ENCODE measurements at regions not wholly inside any gene's neighbourhood (a gene's known extent, or its start where the extent isn't known, plus 50 kb on each side); places are given as distances from the start of the nearest gene placed in this dataset.

- DNase-seq (ENCODE audit: low spot score) (no peak), FAIRE-seq (no peak)
Measured at GRCh38 chr15:89421219-89421618, 75.2 kb downstream of the RHCG start.

- no peak for DNase-seq (ENCODE audit: low spot score)
- no peak for FAIRE-seq
Measured at GRCh38 chr15:89419370-89419984, 76.9 kb downstream of the RHCG start.

GRCh38 chr15:89417206-89417725 is 79.1 kb downstream of the RHCG start:
- DNase-seq (ENCODE audit: low spot score) = no peak
- no peak for FAIRE-seq

GRCh38 chr15:89416339-89417183 is 79.8 kb downstream of the RHCG start:
- DNase-seq (ENCODE audit: low spot score) (peak; percentile 41), FAIRE-seq (no peak)

- no peak for DNase-seq (ENCODE audit: low spot score)
- FAIRE-seq = no peak
Measured at GRCh38 chr15:89414571-89414970, 79.9 kb upstream of the POLG start.

- DNase-seq (ENCODE audit: low spot score) (no peak), FAIRE-seq (no peak)
Measured at GRCh38 chr15:89413877-89414276, 79.3 kb upstream of the POLG start.

GRCh38 chr15:89412905-89413411 is 78.3 kb upstream of the POLG start:
- DNase-seq (ENCODE audit: low spot score) (no peak), FAIRE-seq (no peak)

- no peak for FAIRE-seq
- DNase-seq (ENCODE audit: low spot score) = no peak
Measured at GRCh38 chr15:89410039-89410435, 75.4 kb upstream of the POLG start.

- DNase-seq (ENCODE audit: low spot score) (no peak), FAIRE-seq (no peak)
Measured at GRCh38 chr15:89409184-89410038, 74.8 kb upstream of the POLG start.

- FAIRE-seq = no peak
- DNase-seq (ENCODE audit: low spot score) = no peak
Measured at GRCh38 chr15:89408372-89409183, 74.0 kb upstream of the POLG start.

- DNase-seq (ENCODE audit: low spot score) = no peak
- no peak for FAIRE-seq
Measured at GRCh38 chr15:89406940-89407607, 72.5 kb upstream of the POLG start.

- no peak for FAIRE-seq
Measured at GRCh38 chr15:89406218-89406939, 71.8 kb upstream of the POLG start.

GRCh38 chr15:89405494-89405893 is 70.9 kb upstream of the POLG start:
- no peak for DNase-seq (ENCODE audit: low spot score)
- no peak for FAIRE-seq

More at GRCh38 chr15:89406218-89406939, 71.8 kb upstream of the POLG start:
- no peak for DNase-seq (ENCODE audit: low spot score)

- DNase-seq (ENCODE audit: low spot score) (no peak), FAIRE-seq (no peak)
Measured at GRCh38 chr15:89404023-89404422, 69.4 kb upstream of the POLG start.

- DNase-seq (ENCODE audit: low spot score) (no peak), FAIRE-seq (no peak)
Measured at GRCh38 chr15:89402518-89402805, 67.8 kb upstream of the POLG start.

- FAIRE-seq = no peak
- DNase-seq (ENCODE audit: low spot score) = peak; percentile 8
Measured at GRCh38 chr15:89401631-89402517, 67.2 kb upstream of the POLG start.

GRCh38 chr15:89400782-89401545 is 66.3 kb upstream of the POLG start:
- no peak for FAIRE-seq
- no peak for DNase-seq (ENCODE audit: low spot score)
